ENCODE measurements at regions not wholly inside any gene's neighbourhood (a gene's known extent, or its start where the extent isn't known, plus 50 kb on each side); places are given as distances from the start of the nearest gene placed in this dataset.
"Not testable (repeated sequence)": the region's sequence is repeated elsewhere in the genome, so short reads cannot be mapped to it uniquely, and the experiment has no call there.

DNA sequence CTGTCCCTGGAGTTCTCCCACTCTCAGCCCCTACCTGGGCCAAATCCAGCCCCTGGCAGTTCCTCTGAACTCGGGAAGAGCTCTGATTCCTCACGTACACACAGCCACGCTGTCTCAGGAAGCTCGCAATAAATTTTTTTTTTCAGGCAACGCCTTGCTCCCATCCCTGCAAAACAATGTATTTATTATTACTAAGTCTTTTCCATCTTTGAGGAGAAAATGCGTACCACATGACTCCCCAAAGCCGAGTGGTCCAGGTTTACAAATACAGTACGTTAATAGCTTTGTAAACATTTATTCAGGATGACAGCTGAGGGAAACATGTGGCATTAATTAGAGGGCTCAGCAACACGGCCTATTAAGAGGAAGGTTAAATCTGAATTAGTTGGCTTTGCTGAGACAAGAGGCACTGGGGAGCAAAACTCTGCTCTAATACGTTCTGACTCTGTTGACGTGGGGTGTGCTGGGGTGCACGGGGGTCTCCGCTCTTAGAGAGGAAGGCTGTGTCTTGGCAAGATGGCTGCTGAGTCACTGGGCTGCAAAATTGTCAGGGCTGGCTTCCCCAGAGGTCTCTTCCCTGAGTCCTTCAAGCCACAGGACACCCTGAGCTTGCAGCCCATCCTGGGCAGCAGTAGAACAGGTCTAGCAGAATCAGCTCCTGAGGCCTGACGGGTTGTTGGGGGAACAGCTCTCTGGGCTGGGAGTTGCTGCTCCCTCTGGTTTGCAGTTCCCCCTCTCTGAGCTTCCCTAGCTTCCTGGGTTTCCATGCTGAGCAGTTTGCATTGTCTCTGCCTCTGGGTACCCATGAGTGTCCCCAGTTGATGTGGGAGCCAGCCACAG is 185.2 kb upstream of the TBX3 start:
- DNase-seq = peak; percentile 57

- DNase-seq = no peak
Observed at GRCh38 chr12:114866331-114866730, 182.4 kb upstream of the TBX3 start.

DNA sequence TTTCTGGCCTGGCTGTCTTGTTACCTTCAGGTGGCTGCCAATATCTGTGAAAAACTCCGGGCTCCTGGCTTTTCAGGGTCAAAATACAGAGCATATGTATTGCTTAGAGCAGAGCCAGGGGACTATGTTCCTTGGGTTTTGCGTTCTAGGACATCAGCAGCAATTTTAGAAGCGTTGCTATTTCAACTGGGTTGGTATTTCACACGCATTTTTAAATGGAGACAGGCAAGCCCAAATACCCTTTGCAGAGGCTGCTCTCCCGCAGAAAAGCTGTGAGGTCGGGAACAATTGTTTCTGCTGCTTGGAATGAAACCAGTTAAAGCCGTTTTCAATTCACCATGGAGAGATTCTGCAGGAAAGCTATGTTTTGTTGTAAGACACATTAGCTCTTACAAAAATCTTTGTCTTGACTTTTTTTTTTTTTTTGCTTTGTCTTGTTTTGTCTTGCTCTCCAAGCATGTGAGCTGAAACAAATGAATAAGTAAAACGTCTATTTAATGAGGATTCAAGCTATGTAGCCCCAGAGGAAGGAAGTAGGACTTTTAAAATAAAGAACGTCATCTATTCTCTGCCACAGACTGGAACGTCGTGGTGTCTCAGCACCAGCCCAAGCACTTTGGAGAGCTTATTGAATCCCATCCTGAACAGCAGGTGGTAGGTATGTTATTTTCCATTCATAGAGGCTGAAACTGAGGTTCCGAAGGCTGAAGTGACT is 181.0 kb upstream of the TBX3 start:
- no peak for DNase-seq

DNA sequence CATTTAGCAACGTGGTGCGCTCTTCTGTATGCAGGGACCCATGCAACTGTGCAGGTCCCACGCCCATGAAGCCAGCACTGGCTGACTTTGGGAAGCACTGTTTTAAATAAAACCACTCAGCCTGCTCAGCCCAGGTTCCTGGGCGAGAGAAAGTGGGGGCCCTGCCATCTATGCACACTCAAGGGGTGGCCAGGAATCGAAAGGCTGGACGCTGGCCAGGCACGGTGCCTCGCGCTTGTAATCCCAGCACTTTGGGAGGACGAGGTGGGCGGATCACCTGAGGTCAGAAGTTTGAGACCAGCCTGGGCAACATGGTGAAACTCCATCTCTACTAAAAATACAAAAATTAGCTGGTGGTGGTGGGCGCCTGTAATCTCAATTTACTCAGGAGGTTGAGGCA is 179.9 kb upstream of the TBX3 start:
- no peak for DNase-seq

GRCh38 chr12:114860969-114861368 is 177.0 kb upstream of the TBX3 start:
- no peak for DNase-seq

GRCh38 chr12:114858388-114859146 is 174.6 kb upstream of the TBX3 start:
- DNase-seq = no peak

DNA sequence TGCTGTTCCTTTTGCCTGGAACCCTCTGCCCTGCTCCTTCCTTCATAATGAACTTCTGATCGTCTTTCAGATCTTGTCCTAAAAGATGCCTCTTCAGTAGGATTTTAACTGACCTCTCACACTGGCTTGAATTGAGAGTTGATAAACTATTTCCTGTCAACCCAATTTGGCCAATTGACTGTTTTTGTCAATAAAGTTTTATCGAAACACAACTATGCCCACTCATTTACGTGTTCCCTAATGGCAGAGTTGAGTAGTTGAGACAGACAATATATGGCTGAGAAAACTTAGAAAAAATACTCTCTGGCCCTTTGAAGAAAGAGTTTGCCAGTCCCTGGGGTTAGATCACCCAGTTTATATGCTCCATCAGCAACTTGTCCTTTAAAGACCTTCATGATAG is 171.7 kb upstream of the TBX3 start:
- DNase-seq = no peak

- DNase-seq = peak; percentile 20
Observed at GRCh38 chr12:114852976-114853529, 169.1 kb upstream of the TBX3 start.

- DNase-seq = no peak
Observed at GRCh38 chr12:114851981-114852380, 168.0 kb upstream of the TBX3 start.

DNA sequence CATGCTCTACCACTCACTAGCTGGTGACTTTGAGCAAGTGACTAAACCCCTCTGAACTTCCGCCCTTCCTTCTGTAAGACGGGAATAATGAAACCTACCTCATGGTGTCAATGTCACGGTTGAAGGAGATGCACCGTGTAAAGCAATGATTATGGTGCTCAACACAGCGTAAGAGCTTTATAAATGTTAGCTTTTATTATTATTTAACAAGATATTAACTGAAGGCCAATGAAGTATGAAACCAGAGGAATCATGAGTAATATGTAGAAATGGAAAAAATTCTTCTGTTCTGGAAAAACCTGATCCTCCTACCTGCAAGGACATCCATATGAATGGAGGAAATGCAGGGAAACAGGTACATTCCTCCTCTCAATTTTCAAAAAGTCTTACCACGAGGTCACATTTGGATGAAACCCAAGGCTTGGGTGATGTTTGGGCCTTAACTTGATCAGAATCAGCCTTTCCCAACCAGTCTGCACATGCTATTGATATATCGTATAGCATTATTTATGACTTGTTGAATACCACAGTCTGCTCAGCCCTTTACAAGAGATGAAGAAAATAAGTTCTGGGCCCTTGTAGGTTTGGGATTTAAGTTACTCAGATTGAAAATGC is 166.8 kb upstream of the TBX3 start:
- no peak for DNase-seq

DNA sequence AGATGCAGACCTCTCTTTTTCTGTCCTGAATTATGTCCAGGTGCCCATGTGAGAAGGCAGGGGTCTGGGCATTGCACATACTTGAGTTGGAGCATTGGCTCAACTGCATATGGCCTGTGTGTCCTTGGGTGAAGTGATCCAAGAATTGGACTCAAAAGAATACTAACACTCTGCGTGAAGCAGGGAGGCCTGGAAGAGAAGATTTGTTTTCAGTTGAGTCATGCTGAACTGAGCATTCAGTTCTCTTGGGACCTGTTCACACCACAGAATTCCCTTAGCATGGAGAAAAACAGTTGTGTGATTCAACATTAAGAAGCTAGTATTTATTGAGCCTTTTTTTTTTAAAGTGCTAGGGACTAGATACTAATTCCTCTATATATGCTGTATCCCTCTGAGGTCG is 164.7 kb upstream of the TBX3 start:
- DNase-seq = no peak

DNA sequence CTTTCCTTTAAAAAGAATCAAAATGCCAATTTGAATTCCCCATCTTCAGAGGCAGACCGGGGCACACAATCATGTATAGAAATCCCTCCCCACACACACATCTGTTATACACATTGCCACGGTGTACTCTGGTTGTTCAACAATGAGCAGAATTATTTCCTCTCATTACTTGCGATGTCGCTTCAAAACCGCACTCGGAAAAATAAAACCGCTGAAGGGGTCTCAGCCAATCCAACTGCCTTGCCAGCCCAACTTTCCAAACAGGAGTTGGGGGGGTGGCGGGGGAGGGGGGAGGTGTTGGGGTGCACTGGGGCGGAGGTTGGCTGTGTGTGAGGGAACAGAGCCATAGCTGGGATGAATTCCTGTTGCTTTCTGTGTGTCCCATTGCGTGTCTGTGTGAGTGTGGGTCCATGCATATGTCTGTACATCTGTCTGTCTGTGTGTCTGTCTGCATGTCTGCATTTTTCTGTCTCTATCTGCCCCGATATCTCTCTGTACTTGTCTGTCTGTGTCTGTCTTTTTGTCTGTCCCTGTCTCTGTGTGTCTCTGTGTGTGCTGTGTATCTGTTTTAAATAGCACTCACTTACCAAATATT is 163.6 kb upstream of the TBX3 start:
- DNase-seq = no peak

- DNase-seq = no peak
Observed at GRCh38 chr12:114846771-114847170, 162.8 kb upstream of the TBX3 start.

GRCh38 chr12:114841557-114842251 is 157.7 kb upstream of the TBX3 start:
- DNase-seq = no peak

DNA sequence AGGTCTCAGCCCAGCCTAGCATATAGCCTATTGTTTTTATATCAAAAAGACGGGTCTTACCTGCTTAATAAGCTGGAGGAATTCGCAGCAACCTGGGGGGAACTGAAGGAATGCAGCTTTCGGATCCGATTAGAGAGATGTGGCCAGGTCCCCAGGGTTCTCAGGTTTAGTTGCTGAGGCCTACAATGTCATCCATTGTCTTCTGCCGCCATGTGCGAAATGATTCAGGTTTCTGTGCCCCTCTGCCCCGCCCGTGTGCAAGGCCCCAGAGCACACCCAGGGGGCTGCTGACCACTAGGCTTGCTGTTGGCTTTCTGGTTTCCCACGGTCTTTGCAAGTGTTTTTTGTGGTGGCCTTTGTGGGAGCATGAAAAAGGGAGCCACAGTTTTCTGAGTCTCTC is 154.5 kb upstream of the TBX3 start:
- DNase-seq = no peak

DNA sequence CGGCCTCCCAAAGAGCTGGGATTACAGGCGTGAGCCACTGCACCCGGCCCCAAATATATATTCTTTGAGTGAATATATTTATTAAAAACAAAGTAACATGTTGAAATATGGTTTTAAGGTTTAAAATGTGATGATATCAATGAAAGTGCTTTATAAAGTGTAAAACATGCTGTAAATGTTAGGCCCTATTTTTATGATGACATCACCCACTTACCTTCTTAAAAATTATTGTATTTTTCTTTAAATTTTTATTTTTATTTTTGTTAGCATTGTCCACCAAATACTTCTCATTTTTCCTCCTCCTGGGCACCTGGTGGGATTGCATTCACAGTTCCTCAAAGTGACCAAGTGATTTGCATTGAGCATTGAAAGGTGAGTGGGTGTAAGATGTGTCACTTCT is 152.6 kb upstream of the TBX3 start:
- no peak for DNase-seq

DNA sequence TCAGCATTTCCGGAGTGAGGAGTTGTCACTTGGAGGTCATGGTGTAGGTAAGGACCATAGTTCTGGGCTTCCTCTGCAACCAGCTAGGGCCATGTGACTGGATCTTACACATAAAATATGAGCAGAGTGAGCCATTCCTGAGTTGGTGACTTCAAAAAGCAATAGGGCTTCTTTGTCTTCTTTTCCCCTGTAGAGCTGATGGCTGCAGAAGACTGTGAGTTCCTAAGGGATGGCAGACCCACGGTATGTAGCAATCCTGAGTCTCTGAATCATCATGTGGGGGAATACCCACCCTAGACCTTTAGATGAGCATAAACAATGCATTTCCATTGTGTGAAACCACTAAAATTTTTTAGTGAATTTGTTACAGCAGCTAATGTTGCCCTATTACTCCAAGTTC is 151.1 kb upstream of the TBX3 start:
- peak; percentile 66 for DNase-seq

- peak; percentile 58 for DNase-seq
Observed at GRCh38 chr12:114834621-114835020, 150.6 kb upstream of the TBX3 start.

DNA sequence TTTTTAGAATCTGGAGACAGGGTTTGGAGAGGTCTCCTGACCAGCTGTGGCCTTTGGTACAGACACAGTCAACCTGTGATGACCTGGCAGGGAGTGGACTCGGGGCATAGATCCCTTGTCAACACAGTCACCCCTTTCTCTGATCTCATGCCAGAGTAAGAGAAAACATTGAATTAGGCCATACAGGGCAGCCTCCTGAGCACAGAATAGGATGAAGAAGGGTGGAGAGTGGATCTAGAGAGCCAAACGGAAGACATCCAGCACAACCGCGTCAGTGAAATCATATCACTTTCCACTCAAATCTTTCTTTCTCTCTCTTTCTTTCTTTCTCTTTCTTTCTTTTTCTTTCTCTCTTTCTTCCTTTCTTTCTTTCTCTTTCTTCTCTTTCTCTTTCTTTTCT is 145.9 kb upstream of the TBX3 start:
- DNase-seq = no peak

DNA sequence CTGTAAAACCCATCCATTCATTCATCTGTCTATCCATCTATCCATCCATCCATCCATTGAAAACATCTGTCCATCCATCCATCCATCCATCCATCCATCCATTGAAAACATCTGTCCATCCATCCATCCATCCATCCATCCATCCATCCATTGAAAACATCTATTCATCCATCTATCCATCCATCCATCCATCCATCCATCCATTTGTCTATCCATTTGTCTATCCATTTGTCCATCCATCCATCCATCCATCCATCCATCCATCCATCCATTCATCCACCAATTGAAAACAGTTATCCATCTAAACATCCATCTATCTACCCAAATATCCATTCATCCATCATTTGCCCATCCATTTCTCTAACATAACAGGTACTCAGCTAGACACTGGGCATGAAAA is 145.3 kb upstream of the TBX3 start:
- not testable (repeated sequence) for DNase-seq

GRCh38 chr12:114827461-114827860 is 143.5 kb upstream of the TBX3 start:
- DNase-seq = no peak

DNA sequence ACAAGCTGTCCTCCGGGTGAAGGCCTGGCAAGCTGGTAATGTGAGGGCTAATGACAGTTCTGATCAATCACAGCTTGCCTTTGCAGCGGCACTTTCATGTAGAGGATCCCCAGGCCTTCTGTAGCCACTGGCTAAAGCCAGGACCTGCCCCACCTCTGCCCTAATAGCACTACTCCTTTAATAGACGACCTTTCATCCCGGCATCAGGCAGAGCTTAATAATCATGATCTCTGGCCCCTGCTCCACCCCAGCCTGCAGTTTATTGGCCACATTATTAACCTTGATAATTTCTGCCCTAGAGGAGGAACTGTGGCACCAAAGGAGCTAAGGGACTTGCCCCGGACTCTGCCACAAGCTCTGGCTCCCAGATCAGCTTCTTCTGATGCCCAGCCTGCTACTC is 142.3 kb upstream of the TBX3 start:
- DNase-seq = no peak

Measured in HCEC 1CT (cell line).